ENCODE measurements at regions not wholly inside any gene's neighbourhood (a gene's known extent, or its start where the extent isn't known, plus 50 kb on each side); places are given as distances from the start of the nearest gene placed in this dataset.

GRCh38 chr10:42519761-42520460 is 118.5 kb downstream of the ZNF33B start:
- Histone ChIP-seq H3K27ac (ENCODE audit: extremely low read depth, low read depth, low read length) (no peak overlapping the region), H3K36me3 (ENCODE audit: control insufficient read depth in 2 of 2, insufficient read depth in 1 of 2, low read length in 2 of 2) (peaks cover 26 to 49% of the 10 kb centered on the region in 2 experiments), H3K9me3 (ENCODE audit: control insufficient read depth, insufficient read depth, low read depth, low read length) (no peaks in the 10 kb centered on the region), H3K4me1 (ENCODE audit: control insufficient read depth, insufficient read depth, low read length) (no peaks in the 10 kb centered on the region), H3K4me3 (ENCODE audit: low read depth, low read length) (no peak overlapping the region)
- TF ChIP-seq ZNF274 (IDR thresholded peaks at IDR 0.05; ENCODE audit: low read length) (no peak), ZNF274 (tag by site-specific recombination; IDR thresholded peaks at IDR 0.05; ENCODE audit: borderline replicate concordance) (peak; percentile 75; the same call in 1 of the 2 replicates), SETDB1 (IDR thresholded peaks at IDR 0.05; ENCODE audit: insufficient read length, low read length) (peak; percentile 96), OSR2 (tag by site-specific recombination; IDR thresholded peaks at IDR 0.05) (no peak), TRIM28 (IDR thresholded peaks at IDR 0.05; ENCODE audit: borderline replicate concordance, low read length) (peak; percentile 80; the same call in 1 of the 2 replicates), KLF10 (tag by site-specific recombination; IDR thresholded peaks at IDR 0.05) (no peak), ZNF777 (tag by site-specific recombination; IDR thresholded peaks at IDR 0.05; ENCODE audit: borderline replicate concordance) (no peak), ZNF549 (tag by site-specific recombination; IDR thresholded peaks at IDR 0.05) (no peak), ZBTB8A (tag by site-specific recombination; IDR thresholded peaks at IDR 0.05) (no peak), ZNF311 (tag by site-specific recombination; IDR thresholded peaks at IDR 0.05; ENCODE audit: borderline replicate concordance) (no peak), ZNF391 (tag by site-specific recombination; IDR thresholded peaks at IDR 0.05; ENCODE audit: borderline replicate concordance, low read depth) (no peak), ZNF138 (tag by site-specific recombination; IDR thresholded peaks at IDR 0.05; ENCODE audit: borderline replicate concordance) (no peak)
- ChIA-PET CTCF (no interaction called here), POLR2A (no interaction called here)

DNA sequence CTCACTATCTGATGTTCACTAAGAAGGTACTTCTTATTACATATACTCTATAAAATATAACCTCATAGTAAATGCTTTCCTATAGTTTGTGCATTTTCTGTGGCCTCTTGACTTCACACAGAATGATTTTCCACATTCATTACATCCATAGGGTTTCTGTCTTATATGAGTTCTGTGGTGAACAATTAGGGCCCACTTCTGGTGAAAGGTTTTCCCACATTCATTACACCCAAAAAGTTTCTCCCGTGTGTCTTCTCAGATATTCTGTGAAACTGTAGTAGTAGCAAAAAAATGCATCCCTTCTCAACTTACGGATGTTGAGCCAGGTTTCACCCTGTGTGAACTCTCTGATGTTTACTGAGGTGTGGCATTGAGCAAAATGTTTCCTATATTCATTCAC is 119.3 kb downstream of the ZNF33B start:
- ChIA-PET POLR2A (no interaction called here), CTCF (no interaction called here)
- no peaks in the 10 kb centered on the region for H3K9me3 ChIP-seq (ENCODE audit: control insufficient read depth, insufficient read depth, low read depth, low read length)
- H3K27ac ChIP-seq (ENCODE audit: extremely low read depth, low read depth, low read length): no peak overlapping the region
- no peak overlapping the region for H3K4me3 ChIP-seq (ENCODE audit: low read depth, low read length)
- H3K4me1 ChIP-seq (ENCODE audit: control insufficient read depth, insufficient read depth, low read length): no peaks in the 10 kb centered on the region
- TF ChIP-seq ZNF560 (tag by site-specific recombination; IDR thresholded peaks at IDR 0.05; ENCODE audit: borderline replicate concordance) (no peak), SETDB1 (IDR thresholded peaks at IDR 0.05; ENCODE audit: insufficient read length, low read length) (peak; percentile 62), ZNF621 (tag by site-specific recombination; IDR thresholded peaks at IDR 0.05) (no peak)
- H3K36me3 ChIP-seq (ENCODE audit: control insufficient read depth in 2 of 2, insufficient read depth in 1 of 2, low read length in 2 of 2): peaks cover 23 to 40% of the 10 kb centered on the region in 2 experiments

- ChIA-PET CTCF (no interaction called here), POLR2A (no interaction called here)
- TF ChIP-seq SETDB1 (IDR thresholded peaks at IDR 0.05; ENCODE audit: insufficient read length, low read length) (peak; percentile 11), ZNF146 (tag by site-specific recombination; IDR thresholded peaks at IDR 0.05) (peak; percentile 53; the same call in 1 of the 2 replicates), ZNF792 (tag by site-specific recombination; IDR thresholded peaks at IDR 0.05) (no peak), ZNF302 (tag by site-specific recombination; IDR thresholded peaks at IDR 0.05; ENCODE audit: low read depth) (no peak)
- Histone ChIP-seq H3K9me3 (ENCODE audit: control insufficient read depth, insufficient read depth, low read depth, low read length) (no peaks in the 10 kb centered on the region), H3K27ac (ENCODE audit: extremely low read depth, low read depth, low read length) (no peak overlapping the region), H3K4me1 (ENCODE audit: control insufficient read depth, insufficient read depth, low read length) (no peaks in the 10 kb centered on the region), H3K4me3 (ENCODE audit: low read depth, low read length) (no peak overlapping the region), H3K36me3 (ENCODE audit: control insufficient read depth in 2 of 2, insufficient read depth in 1 of 2, low read length in 2 of 2) (no peaks in the 10 kb centered on the region)
Observed at GRCh38 chr10:42513921-42514320, 124.4 kb downstream of the ZNF33B start.

GRCh38 chr10:42491801-42492200 is 146.6 kb downstream of the ZNF33B start:
- no peak overlapping the region for H3K27ac ChIP-seq (ENCODE audit: extremely low read depth, low read depth, low read length)
- no peak overlapping the region for H3K4me3 ChIP-seq (ENCODE audit: low read depth, low read length)
- H3K4me1 ChIP-seq (ENCODE audit: control insufficient read depth, insufficient read depth, low read length): no peaks in the 10 kb centered on the region
- H3K9me3 ChIP-seq (ENCODE audit: control insufficient read depth, insufficient read depth, low read depth, low read length): no peaks in the 10 kb centered on the region
- peaks cover 0 to 39% of the 10 kb centered on the region in 2 experiments; a peak in 1 of 3 replicates for H3K36me3 ChIP-seq (ENCODE audit: control insufficient read depth in 2 of 2, insufficient read depth in 1 of 2, low read length in 2 of 2)
- ChIA-PET POLR2A (no interaction called here), CTCF (no interaction called here)
- no peak for TF ChIP-seq ATF2 (tag by site-specific recombination; IDR thresholded peaks at IDR 0.05; ENCODE audit: low read depth)
- TF ChIP-seq SP7 (tag by site-specific recombination; IDR thresholded peaks at IDR 0.05): no peak
- TF ChIP-seq BCL11B (tag by site-specific recombination; IDR thresholded peaks at IDR 0.05; ENCODE audit: low read depth): no peak
- TF ChIP-seq BCL11A (tag by site-specific recombination; IDR thresholded peaks at IDR 0.05; ENCODE audit: low read depth): no peak
- no peak for TF ChIP-seq RBAK (tag by site-specific recombination; IDR thresholded peaks at IDR 0.05)
- no peak for TF ChIP-seq PRDM10 (tag by site-specific recombination; IDR thresholded peaks at IDR 0.05)
- TF ChIP-seq ZNF571 (tag by site-specific recombination; IDR thresholded peaks at IDR 0.05): no peak
- TF ChIP-seq ZBTB20 (tag by site-specific recombination; IDR thresholded peaks at IDR 0.05): no peak
